H1 (cell line): ENCODE measurements at regions not wholly inside any gene's neighbourhood (a gene's known extent, or its start where the extent isn't known, plus 50 kb on each side); places are given as distances from the start of the nearest gene placed in this dataset.

Experiments used
- CTCF ChIA-PET: fragments of 300-600 bp; sonication (Branson Sonifier 250); formaldehyde crosslinking; loops from one replicate; lab custom pipeline; 2021; ENCODE audit not compliant: partially characterized antibody; lab: Charles Lee
- POLR2A ChIA-PET: fragments of 300-600 bp; sonication (Branson Sonifier 250); formaldehyde crosslinking; loops from one replicate; lab custom pipeline; 2021; ENCODE audit warnings: inconsistent platforms; ENCODE audit not compliant: partially characterized antibody; lab: Charles Lee
- DNase-seq, 2 experiments: peaks; one replicate each; pipeline versions ENCODE4 v3.0.0 to v3.0.0-alpha.2; 2010 to 2022; ENCODE audit warnings: low spot score in 2 of 2, low read depth in 1 of 2, mixed read lengths in 1 of 2
- FAIRE-seq: peaks from 2 replicates; lab custom pipeline; 2011; peaks lifted over from hg19 to GRCh38; lab: Jason Lieb, UNC
- H2AFZ ChIP-seq: 2 replicates; pipeline ENCODE4 v1.8.1; 2012; ENCODE audit warnings: low read length, inconsistent platforms
- H2AK5ac ChIP-seq: 2 replicates; pipeline ENCODE4 v1.6.1; 2013; ENCODE audit warnings: low read depth, low read length
- H2BK120ac ChIP-seq: replicated peaks from 2 replicates; pipeline ENCODE3; 2013; ENCODE audit warnings: low read depth, low read length, inconsistent platforms
- H2BK12ac ChIP-seq: 2 replicates; pipeline ENCODE4 v1.6.1; 2013; ENCODE audit warnings: low read depth, low read length
- H2BK15ac ChIP-seq: 2 replicates; pipeline ENCODE4 v1.6.1; 2013; ENCODE audit warnings: low read length
- H2BK20ac ChIP-seq: 2 replicates; pipeline ENCODE4 v1.6.1; 2013; ENCODE audit warnings: low read length
- H2BK5ac ChIP-seq: 2 replicates; pipeline ENCODE4 v1.6.1; 2013; ENCODE audit warnings: low read depth, low read length
- H3K14ac ChIP-seq: 2 replicates; pipeline ENCODE4 v1.6.1; 2013; ENCODE audit warnings: inconsistent platforms; ENCODE audit not compliant: insufficient read length
- H3K18ac ChIP-seq: 2 replicates; pipeline ENCODE4 v1.6.1; 2013; ENCODE audit warnings: low read length; ENCODE audit errors: extremely low read depth
- H3K23ac ChIP-seq: 2 replicates; pipeline ENCODE4 v1.6.1; 2013; ENCODE audit warnings: inconsistent platforms; ENCODE audit not compliant: insufficient read length
- H3K23me2 ChIP-seq: 2 replicates; pipeline ENCODE4 v1.6.1; 2013; ENCODE audit warnings: low read depth, low read length
- H3K27ac ChIP-seq: 2 replicates; pipeline ENCODE4 v1.6.1; 2011; ENCODE audit warnings: low read depth, low read length, inconsistent platforms
- H3K27me3 ChIP-seq, 4 experiments: replicated peaks in 1 of 4; 1 replicate in 1 of 4; 2 replicates in 3 of 4; pipeline versions ENCODE4 v1.6.1 to v1.8.1; 2011 to 2013; ENCODE audit warnings: low read length in 3 of 4, mild to moderate bottlenecking in 3 of 4, inconsistent platforms in 2 of 4, mixed read lengths in 2 of 4, moderate library complexity in 1 of 4; ENCODE audit not compliant: control insufficient read depth in 3 of 4, insufficient read depth in 3 of 4; ENCODE audit errors: extremely low read depth in 1 of 4
- H3K36me3 ChIP-seq, 4 experiments: 2 replicates each; pipeline versions ENCODE4 v1.6.1 to v1.8.1; 2011 to 2013; ENCODE audit warnings: mild to moderate bottlenecking in 4 of 4, low read length in 3 of 4, moderate library complexity in 2 of 4, control low read depth in 1 of 4, inconsistent platforms in 1 of 4; ENCODE audit not compliant: insufficient read depth in 4 of 4, control insufficient read depth in 2 of 4
- H3K4ac ChIP-seq: replicated peaks from 2 replicates; pipeline ENCODE3; 2013; ENCODE audit warnings: low read length, low read depth, mixed read lengths, inconsistent platforms; ENCODE audit not compliant: insufficient read length
- H3K4me1 ChIP-seq, 4 experiments: replicated peaks in 1 of 4; 1 replicate in 1 of 4; 2 replicates in 3 of 4; pipeline versions ENCODE4 v1.6.1 to v1.8.1; 2011 to 2013; ENCODE audit warnings: low read length in 3 of 4, inconsistent platforms in 2 of 4, mixed read lengths in 1 of 4; ENCODE audit not compliant: insufficient read depth in 4 of 4, control insufficient read depth in 3 of 4
- H3K4me2 ChIP-seq, 2 experiments: 2 replicates each; pipeline versions ENCODE4 v1.6.1 to v1.8.1; 2011 to 2013; ENCODE audit warnings: low read depth in 2 of 2, low read length in 2 of 2, control low read depth in 1 of 2, inconsistent platforms in 1 of 2, mild to moderate bottlenecking in 1 of 2; ENCODE audit not compliant: insufficient read depth in 1 of 2
- H3K4me3 ChIP-seq, 4 experiments: fragments of 200-600, 300-600 bp in 1 of 4; sonication (generic), shearing (Covaris generic), sonication (Bioruptor Twin) in 1 of 4; 2 replicates each; pipeline versions ENCODE4 v1.5.1 to v1.8.1; 2011 to 2016; ENCODE audit warnings: low read length in 4 of 4, low read depth in 3 of 4, control low read depth in 2 of 4, inconsistent platforms in 2 of 4, mild to moderate bottlenecking in 2 of 4, mixed read lengths in 1 of 4, moderate library complexity in 1 of 4; ENCODE audit not compliant: insufficient read depth in 2 of 4; ENCODE audit errors: extremely low read depth in 1 of 4
- H3K56ac ChIP-seq: replicated peaks from 2 replicates; pipeline ENCODE3; 2013; ENCODE audit warnings: low read depth, mild to moderate bottlenecking, mixed read lengths, low read length, inconsistent platforms; ENCODE audit not compliant: insufficient read length
- H3K79me1 ChIP-seq: 2 replicates; pipeline ENCODE4 v1.6.1; 2013; ENCODE audit warnings: low read depth, low read length, control low read depth
- H3K79me2 ChIP-seq, 2 experiments: 2 replicates each; pipeline versions ENCODE4 v1.6.1 to v1.8.1; 2012 to 2013; ENCODE audit warnings: low read length in 2 of 2, mild to moderate bottlenecking in 2 of 2, inconsistent platforms in 1 of 2; ENCODE audit not compliant: insufficient read depth in 2 of 2, control insufficient read depth in 1 of 2
- H3K9ac ChIP-seq, 4 experiments: replicated peaks in 1 of 4; 1 replicate in 1 of 4; 2 replicates in 3 of 4; pipeline versions ENCODE4 v1.6.1 to v1.8.1; 2011 to 2013; ENCODE audit warnings: low read depth in 3 of 4, low read length in 3 of 4, control low read depth in 2 of 4, mild to moderate bottlenecking in 2 of 4, moderate library complexity in 2 of 4, inconsistent platforms in 1 of 4; ENCODE audit errors: extremely low read depth in 1 of 4
- H3K9me3 ChIP-seq, 2 experiments: 2 replicates each; pipeline versions ENCODE4 v1.6.1 to v1.8.1; 2012 to 2013; ENCODE audit warnings: mild to moderate bottlenecking in 2 of 2, moderate library complexity in 2 of 2, control low read depth in 1 of 2, inconsistent platforms in 1 of 2, low read depth in 1 of 2, low read length in 1 of 2, mixed read lengths in 1 of 2; ENCODE audit not compliant: insufficient read depth in 2 of 2
- H4K20me1 ChIP-seq, 2 experiments: replicated peaks in 1 of 2; 2 replicates each; pipeline versions ENCODE3 to v1.8.1; 2011 to 2013; ENCODE audit warnings: inconsistent platforms in 2 of 2, low read length in 2 of 2, mild to moderate bottlenecking in 1 of 2; ENCODE audit not compliant: insufficient read depth in 2 of 2, control insufficient read depth in 1 of 2
- H4K5ac ChIP-seq: 2 replicates; pipeline ENCODE4 v1.6.1; 2013; ENCODE audit warnings: low read length, low read depth, mixed read lengths, inconsistent platforms; ENCODE audit not compliant: insufficient read length
- H4K8ac ChIP-seq: 2 replicates; pipeline ENCODE4 v1.8.0; 2013; ENCODE audit warnings: mild to moderate bottlenecking, moderate library complexity, low read length, inconsistent platforms; ENCODE audit not compliant: insufficient read depth; ENCODE audit errors: extremely low read depth
- H4K91ac ChIP-seq: replicated peaks from 2 replicates; pipeline ENCODE3; 2013; ENCODE audit warnings: low read length, mixed read lengths, inconsistent platforms; ENCODE audit not compliant: insufficient read length
- BACH1 ChIP-seq: IDR thresholded peaks from 2 replicates; pipeline ENCODE4 v1.6.1; 2012; ENCODE audit warnings: low read length, improper control_type of control experiment
- CBX5 ChIP-seq: fragments of 300-800, 300-1000 bp; sonication (generic); IDR thresholded peaks from 2 replicates; pipeline ENCODE4 v1.7.1; 2016; ENCODE audit warnings: antibody characterized with exemption, low read length, low read depth
- EZH2 ChIP-seq: fragments of 200-600 bp; sonication (generic); IDR thresholded peaks from 2 replicates; pipeline ENCODE4 v1.7.1; 2012; ENCODE audit warnings: low read depth, mild to moderate bottlenecking, moderate library complexity, low read length, inconsistent platforms; ENCODE audit not compliant: severe bottlenecking
- HDAC6 ChIP-seq: IDR thresholded peaks from one replicate; pipeline ENCODE4 v1.7.1; 2012; ENCODE audit warnings: low read depth, mild to moderate bottlenecking, inconsistent platforms, low read length, moderate library complexity
- KDM5A ChIP-seq: fragments of 200-600 bp; IDR thresholded peaks from 2 replicates; pipeline ENCODE4 v1.7.1; 2012; ENCODE audit warnings: mild to moderate bottlenecking, low read length, inconsistent platforms, mixed read lengths
- MAFK ChIP-seq: IDR thresholded peaks from 2 replicates; pipeline ENCODE4 v1.6.1; 2012; ENCODE audit warnings: low read depth, mild to moderate bottlenecking, improper control_type of control experiment, low read length
- PHF8 ChIP-seq: fragments of 200-600 bp; sonication (generic); conservative IDR thresholded peaks from 2 replicates; pipeline ENCODE4 v1.7.1; 2012; ENCODE audit warnings: low read depth, mild to moderate bottlenecking, inconsistent platforms, low read length, moderate library complexity
- POLR2A ChIP-seq, 2 experiments: IDR thresholded peaks; 1 replicate in 1 of 2; 2 replicates in 1 of 2; pipeline ENCODE4 v1.6.1; 2011; ENCODE audit warnings: low read depth in 2 of 2, low read length in 2 of 2, mild to moderate bottlenecking in 2 of 2; ENCODE audit errors: control extremely low read depth in 1 of 2
- POU5F1 ChIP-seq: IDR thresholded peaks from 2 replicates; pipeline ENCODE4 v1.6.1; 2011; ENCODE audit warnings: low read depth, mild to moderate bottlenecking, low read length, moderate library complexity
- RAD21 ChIP-seq, 2 experiments: IDR thresholded peaks in 1 of 2; conservative IDR thresholded peaks in 1 of 2; 2 replicates each; pipeline ENCODE4 v1.6.1; 2011; ENCODE audit warnings: low read depth in 2 of 2, low read length in 2 of 2, improper control_type of control experiment in 1 of 2, inconsistent platforms in 1 of 2, mild to moderate bottlenecking in 1 of 2, moderate library complexity in 1 of 2
- SAP30 ChIP-seq: fragments of 300-600 bp; sonication (generic); IDR thresholded peaks from 2 replicates; pipeline ENCODE4 v1.7.1; 2012; ENCODE audit warnings: low read length, moderate library complexity, mild to moderate bottlenecking, inconsistent platforms; ENCODE audit not compliant: insufficient read depth, insufficient replicate concordance
- SP2 ChIP-seq: IDR thresholded peaks from 2 replicates; pipeline ENCODE4 v1.6.1; 2012; ENCODE audit warnings: mild to moderate bottlenecking, low read length, inconsistent platforms
- TAF7 ChIP-seq: optimal IDR thresholded peaks from 2 replicates; pipeline ENCODE3; 2011; ENCODE audit warnings: low read depth, mild to moderate bottlenecking, inconsistent platforms, low read length, moderate library complexity, borderline replicate concordance
- ZNF274 ChIP-seq: IDR thresholded peaks from 2 replicates; pipeline ENCODE4 v1.7.0; 2012; ENCODE audit warnings: low read length, borderline replicate concordance; ENCODE audit errors: extremely low read depth
- WGBS, 2 experiments: shearing (Covaris generic) in 1 of 2; methylation state at CpG; one replicate each; pipeline versions ENCODE4 v1.1.6 to v1.1.7; 2013 to 2015; ENCODE audit warnings: low lambda C conversion rate in 2 of 2, mixed read lengths in 2 of 2, inconsistent platforms in 1 of 2, low coverage in 1 of 2, missing lambda C conversion rate in 1 of 2; ENCODE audit not compliant: insufficient replicate concordance in 2 of 2, insufficient coverage in 1 of 2, insufficient read length in 1 of 2; ENCODE audit errors: extremely low coverage in 1 of 2, missing lambda C conversion rate in 1 of 2; 5-methylcytosine and 5-hydroxymethylcytosine counted together

DNA sequence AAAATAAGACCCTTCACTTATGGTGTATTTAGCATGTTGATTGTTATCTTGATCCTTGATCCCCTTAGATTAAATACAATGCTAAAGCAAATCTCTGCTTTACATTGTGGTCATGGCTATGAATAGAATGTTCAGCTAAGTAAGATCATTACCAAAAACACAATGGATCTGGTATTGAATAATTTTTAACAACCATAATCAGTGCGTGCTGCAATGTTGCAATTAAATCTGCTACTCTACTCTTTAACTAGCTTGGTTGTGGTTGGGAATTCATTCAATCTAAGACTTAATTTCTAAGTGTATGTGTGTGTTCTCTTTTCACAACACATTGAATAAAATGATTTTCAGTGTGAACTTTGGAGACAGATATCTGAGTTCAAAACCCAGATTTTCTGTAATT, 442.5 kb upstream of the ZNF804A start:
- Histone ChIP-seq H3K14ac (no peak overlapping the region), H2BK120ac (no peak overlapping the region), H3K23me2 (no peaks in the 10 kb centered on the region), H3K9me3 (no peaks in the 10 kb centered on the region; a peak in 1 of 4 replicates), H3K4me1 (no peaks in the 10 kb centered on the region; a peak in 1 of 7 replicates), H3K27ac (no peak overlapping the region), H2BK12ac (no peak overlapping the region), H3K4ac (no peak overlapping the region), H3K4me3 (no peak overlapping the region), H4K91ac (no peak overlapping the region), H3K79me1 (no peaks in the 10 kb centered on the region), H3K23ac (no peak overlapping the region), H3K56ac (no peak overlapping the region), H4K5ac (no peak overlapping the region), H3K18ac (no peak overlapping the region), H4K8ac (no peak overlapping the region), H3K4me2 (no peak overlapping the region), H3K79me2 (no peaks in the 10 kb centered on the region), H4K20me1 (no peaks in the 10 kb centered on the region), H2BK15ac (no peak overlapping the region), H3K27me3 (no peaks in the 10 kb centered on the region), H3K36me3 (no peaks in the 10 kb centered on the region), H2AK5ac (no peak overlapping the region), H3K9ac (no peak overlapping the region), H2BK20ac (no peak overlapping the region), H2BK5ac (no peak overlapping the region), H2AFZ (no peak overlapping the region)
- POLR2A ChIA-PET, result no interaction called here
- DNase-seq (no peak), FAIRE-seq (no peak)
- CTCF ChIA-PET, result no interaction called here
- WGBS, 2 experiments, result 88% methylated on average over 1 of the region's 1 CpG; no CpG with 5 or more reads in 1 of the 2 experiments
- TF ChIP-seq SAP30 (no peak), TAF7 (no peak), PHF8 (no peak), RAD21 (IDR thresholded peaks at IDR 0.05 in 1 of 2, conservative IDR thresholded peaks at IDR 0.05 in 1 of 2; ENCODE audit: low read depth in 2 of 2, low read length in 2 of 2) (no peak), ZNF274 (no peak), CBX5 (no peak), SP2 (no peak), BACH1 (no peak), HDAC6 (no peak), EZH2 (no peak), POU5F1 (no peak), POLR2A (IDR thresholded peaks at IDR 0.05; ENCODE audit: control extremely low read depth in 1 of 2, low read depth in 2 of 2, low read length in 2 of 2) (no peak), MAFK (no peak), KDM5A (no peak)
